Umbilical cord (tissue), 1 donor: ENCODE measurements at regions not wholly inside any gene's neighbourhood (a gene's known extent, or its start where the extent isn't known, plus 50 kb on each side); places are given as distances from the start of the nearest gene placed in this dataset.
"Not testable (repeated sequence)": the region's sequence is repeated elsewhere in the genome, so short reads cannot be mapped to it uniquely, and the experiment has no call there.

Experiments used
- DNase-seq: peaks from one replicate; pipeline ENCODE4 v3.0.0-alpha.2; 2015; ENCODE audit warnings: low spot score

DNA sequence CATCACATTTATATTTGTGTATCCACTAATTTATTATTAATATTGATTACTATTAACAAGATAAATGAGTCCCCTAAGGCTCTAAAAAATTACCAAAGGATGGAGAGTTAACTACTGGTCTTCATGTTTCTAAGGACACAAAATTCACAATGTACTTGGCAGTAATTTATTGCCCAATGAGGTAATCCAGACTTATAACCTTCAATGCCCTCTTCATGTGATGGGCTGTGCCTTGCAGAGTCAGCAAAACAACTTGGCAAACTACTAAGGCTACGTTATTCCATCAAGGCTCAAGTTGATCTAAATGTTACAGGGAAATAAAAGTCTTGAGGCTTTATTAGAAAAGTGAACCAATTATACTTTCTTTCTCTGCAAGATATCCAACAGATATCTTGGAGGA lies 804.9 kb upstream of the NXPH2 start:
- DNase-seq, result no peak

- DNase-seq, result no peak
These were observed 794.2 kb upstream of the NXPH2 start for GRCh38 chr2:139574371-139574770.

DNA sequence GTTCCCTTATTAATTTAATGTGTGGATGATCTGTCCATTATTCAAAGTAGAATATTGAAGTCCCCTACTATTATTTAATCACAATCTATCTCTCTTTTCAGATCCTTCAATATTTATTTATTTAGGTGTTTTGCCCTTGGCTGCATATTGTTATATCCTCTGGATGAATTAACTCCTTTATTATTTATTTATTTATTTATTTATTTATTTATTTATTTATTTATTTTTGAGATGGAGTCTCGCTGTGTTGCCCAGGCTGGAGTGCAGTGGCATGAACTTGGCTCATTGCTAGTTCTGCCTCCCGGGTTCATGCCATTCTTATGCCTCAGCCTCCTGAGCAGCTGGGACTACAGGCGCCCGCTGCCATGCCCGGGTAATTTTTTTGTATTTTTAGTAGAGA lies 776.6 kb upstream of the NXPH2 start:
- no peak for DNase-seq

GRCh38 chr2:139550873-139551272 lies 770.7 kb upstream of the NXPH2 start:
- DNase-seq, result no peak

GRCh38 chr2:139550341-139550740 lies 770.2 kb upstream of the NXPH2 start:
- DNase-seq, result no peak

GRCh38 chr2:139544186-139544851 lies 764.1 kb upstream of the NXPH2 start:
- DNase-seq, result no peak

DNA sequence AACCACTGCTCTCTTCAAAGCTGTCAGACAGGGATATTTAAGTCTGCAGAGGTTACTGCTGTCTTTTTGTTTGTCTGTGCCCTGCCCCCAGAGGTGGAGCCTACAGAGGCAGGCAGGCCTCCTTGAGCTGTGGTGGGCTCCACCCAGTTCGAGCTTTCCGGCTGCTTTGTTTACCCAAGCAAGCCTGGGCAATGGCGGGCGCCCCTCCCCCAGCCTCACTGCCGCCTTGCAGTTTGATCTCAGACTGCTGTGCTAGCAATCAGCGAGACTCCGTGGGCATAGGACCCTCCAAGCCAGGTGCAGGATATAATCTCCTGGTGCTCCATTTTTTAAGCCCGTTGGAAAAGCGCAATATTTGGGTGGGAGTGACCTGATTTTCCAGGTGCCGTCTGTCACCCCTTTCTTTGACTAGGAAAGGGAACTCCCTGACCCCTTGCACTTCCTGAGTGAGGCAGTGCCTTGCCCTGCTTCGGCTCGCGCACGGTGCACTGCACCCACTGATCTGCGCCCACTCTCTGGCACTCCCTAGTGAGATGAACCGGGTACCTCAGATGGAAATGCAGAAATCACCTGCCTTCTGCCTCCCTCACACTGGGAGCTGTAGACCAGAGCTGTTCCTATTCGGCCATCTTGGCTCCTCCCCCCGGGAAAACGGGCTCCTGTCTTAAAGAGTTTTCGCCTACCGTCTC lies 758.3 kb upstream of the NXPH2 start:
- DNase-seq, result not testable (repeated sequence)

- DNase-seq, result peak; percentile 70
These were observed 748.9 kb upstream of the NXPH2 start for GRCh38 chr2:139529080-139529479.

- DNase-seq, result no peak
These were observed 746.6 kb upstream of the NXPH2 start for GRCh38 chr2:139526781-139527180.

GRCh38 chr2:139518321-139518720 lies 738.1 kb upstream of the NXPH2 start:
- no peak for DNase-seq

- no peak for DNase-seq
These were observed 734.8 kb upstream of the NXPH2 start for GRCh38 chr2:139514951-139515350.

- DNase-seq, result no peak
These were observed 715.7 kb upstream of the NXPH2 start for GRCh38 chr2:139495851-139496250.

- no peak for DNase-seq
These were observed 712.0 kb upstream of the NXPH2 start for GRCh38 chr2:139492131-139492680.

- DNase-seq, result no peak
These were observed 700.0 kb upstream of the NXPH2 start for GRCh38 chr2:139480161-139480650.

- DNase-seq, result peak; percentile 3
These were observed 698.1 kb upstream of the NXPH2 start for GRCh38 chr2:139478165-139478914.

DNA sequence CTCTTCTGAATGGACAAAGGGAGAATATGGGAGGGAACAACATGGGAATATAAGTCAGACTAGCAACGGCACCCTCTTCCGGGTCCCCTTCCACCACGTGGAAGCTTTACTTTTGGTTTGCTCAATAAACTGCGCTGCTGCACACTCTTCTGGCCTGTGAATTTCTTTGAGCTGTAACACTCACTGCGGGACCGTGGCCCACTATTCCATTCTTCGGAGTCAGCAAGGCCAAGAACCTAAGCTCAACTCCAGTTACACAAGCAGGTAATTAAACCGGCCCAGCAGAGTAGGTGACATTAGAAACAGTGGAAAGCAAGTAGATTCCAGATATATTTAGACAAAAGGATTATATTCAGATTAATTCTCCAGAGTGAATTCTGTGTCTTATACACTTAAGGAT lies 697.4 kb upstream of the NXPH2 start:
- DNase-seq, result no peak

- DNase-seq, result no peak
These were observed 689.8 kb upstream of the NXPH2 start for GRCh38 chr2:139469985-139470384.

GRCh38 chr2:139465789-139466188 lies 685.6 kb upstream of the NXPH2 start:
- DNase-seq, result peak; percentile 3

DNA sequence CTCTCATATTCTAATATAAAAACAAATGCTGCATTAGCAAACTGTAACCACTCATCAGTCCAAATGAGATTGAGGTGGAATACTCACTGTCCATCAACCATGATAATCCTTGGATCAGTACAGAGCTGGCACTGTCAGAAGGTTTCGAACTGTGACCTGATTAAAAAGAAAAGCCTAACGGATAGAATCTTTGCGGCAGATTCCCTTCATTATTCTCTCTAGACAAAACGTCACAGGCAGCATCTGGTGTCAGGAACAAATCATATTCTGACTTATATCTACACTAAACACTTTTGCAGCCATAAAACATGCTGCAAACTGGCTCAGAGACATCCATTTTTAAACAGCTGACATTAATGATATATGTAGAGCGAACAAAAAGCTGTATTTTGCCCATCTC lies 677.7 kb upstream of the NXPH2 start:
- DNase-seq, result no peak

DNA sequence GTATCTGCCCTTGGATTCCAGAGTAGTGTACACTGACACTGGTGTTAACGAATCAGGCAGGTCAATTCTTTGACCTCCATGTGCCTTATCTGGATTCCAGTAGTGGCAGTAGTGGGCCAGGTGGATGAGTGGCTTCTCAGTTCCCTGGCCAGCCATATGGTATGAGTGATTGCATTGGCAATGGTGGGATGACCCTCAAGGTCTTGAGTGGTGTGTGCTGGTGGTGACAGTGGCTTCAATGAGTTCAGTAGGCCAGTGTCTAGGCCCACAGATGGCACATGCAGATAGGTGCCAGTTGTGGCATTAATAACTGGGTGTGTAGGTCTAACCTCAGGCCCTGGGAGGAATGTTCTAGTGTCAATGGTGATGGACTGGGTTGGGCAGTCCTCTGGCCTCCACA lies 674.1 kb upstream of the NXPH2 start:
- no peak for DNase-seq

DNA sequence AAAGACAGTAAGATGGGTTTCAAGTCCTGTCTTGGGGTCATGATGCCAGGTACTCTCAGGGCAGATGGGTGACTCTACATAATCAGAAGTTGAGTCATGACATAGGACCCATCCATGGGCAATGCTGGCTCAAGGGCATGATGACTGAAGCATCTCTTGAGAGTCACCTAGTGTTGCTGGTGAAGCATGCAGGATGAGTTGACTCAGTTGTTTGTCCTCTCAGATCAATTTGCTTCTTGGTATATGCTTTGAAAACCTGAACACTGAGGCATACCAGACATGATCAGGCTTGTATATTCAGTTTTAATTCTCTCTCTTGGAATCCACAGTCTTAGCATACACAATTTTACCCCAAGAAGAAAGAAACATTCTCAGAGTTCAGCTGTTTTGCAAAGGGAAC lies 658.9 kb upstream of the NXPH2 start:
- DNase-seq, result no peak

DNA sequence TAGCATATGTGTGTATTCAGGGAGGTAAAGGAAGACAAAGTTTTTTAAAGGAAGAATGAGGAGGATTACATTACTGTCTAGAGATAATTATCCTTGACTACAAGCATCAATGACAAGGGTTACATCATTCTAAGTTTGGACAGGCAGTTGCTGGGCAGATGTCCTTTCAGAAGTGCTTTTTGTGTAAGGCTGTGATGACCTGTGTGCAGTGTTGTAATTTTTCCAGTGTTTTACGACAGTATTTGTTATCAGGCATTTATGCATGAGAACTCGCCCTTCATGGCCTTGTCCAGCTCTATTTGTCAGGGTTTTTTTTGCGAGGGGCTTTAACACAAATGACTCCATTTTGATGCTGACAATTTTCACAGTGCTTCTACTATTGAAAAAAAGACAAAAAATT lies 658.3 kb upstream of the NXPH2 start:
- no peak for DNase-seq
